Dendritic cell treated with granulocyte-macrophage colony-stimulating factor and Interleukin-4, amounts not matched to agents 40 ng/mL and 50 ng/mL, for 4 days (primary cell): ENCODE measurements at regions not wholly inside any gene's neighbourhood (a gene's known extent, or its start where the extent isn't known, plus 50 kb on each side); places are given as distances from the start of the nearest gene placed in this dataset.
"Not testable (repeated sequence)": the region's sequence is repeated elsewhere in the genome, so short reads cannot be mapped to it uniquely, and the experiment has no call there.

Experiments
- H3K27ac Mint-ChIP-seq: one replicate; pipeline ENCODE4 v1.8.0; 2022; ENCODE audit warnings: mild to moderate bottlenecking, mixed read lengths
- H3K27me3 Mint-ChIP-seq: one replicate; pipeline ENCODE4 v1.8.0; 2022; ENCODE audit warnings: mild to moderate bottlenecking, mixed read lengths
- H3K36me3 Mint-ChIP-seq: one replicate; pipeline ENCODE4 v1.8.0; 2022; ENCODE audit warnings: low read depth, mixed read lengths
- H3K4me1 Mint-ChIP-seq: one replicate; pipeline ENCODE4 v1.8.0; 2022; ENCODE audit warnings: low read depth, mixed read lengths
- H3K4me3 Mint-ChIP-seq: one replicate; pipeline ENCODE4 v1.8.0; 2022; ENCODE audit warnings: mild to moderate bottlenecking, moderate library complexity, mixed read lengths
- H3K9me3 Mint-ChIP-seq: one replicate; pipeline ENCODE4 v1.8.0; 2022; ENCODE audit warnings: mixed read lengths
- intact Hi-C: fragments of 100-400 bp; cut with micrococcal nuclease; formaldehyde crosslinking; loops from one replicate; pipeline ENCODE4 v1.15.0; 2022

- H3K27me3 Mint-ChIP-seq, H3K36me3 Mint-ChIP-seq, intact Hi-C loops, H3K4me3 Mint-ChIP-seq, H3K27ac Mint-ChIP-seq, H3K9me3 Mint-ChIP-seq, H3K4me1 Mint-ChIP-seq: not testable (repeated sequence)
These were observed 757.0 kb upstream of the DEFB115 start for GRCh38 chr20:30500447-30500820.

DNA sequence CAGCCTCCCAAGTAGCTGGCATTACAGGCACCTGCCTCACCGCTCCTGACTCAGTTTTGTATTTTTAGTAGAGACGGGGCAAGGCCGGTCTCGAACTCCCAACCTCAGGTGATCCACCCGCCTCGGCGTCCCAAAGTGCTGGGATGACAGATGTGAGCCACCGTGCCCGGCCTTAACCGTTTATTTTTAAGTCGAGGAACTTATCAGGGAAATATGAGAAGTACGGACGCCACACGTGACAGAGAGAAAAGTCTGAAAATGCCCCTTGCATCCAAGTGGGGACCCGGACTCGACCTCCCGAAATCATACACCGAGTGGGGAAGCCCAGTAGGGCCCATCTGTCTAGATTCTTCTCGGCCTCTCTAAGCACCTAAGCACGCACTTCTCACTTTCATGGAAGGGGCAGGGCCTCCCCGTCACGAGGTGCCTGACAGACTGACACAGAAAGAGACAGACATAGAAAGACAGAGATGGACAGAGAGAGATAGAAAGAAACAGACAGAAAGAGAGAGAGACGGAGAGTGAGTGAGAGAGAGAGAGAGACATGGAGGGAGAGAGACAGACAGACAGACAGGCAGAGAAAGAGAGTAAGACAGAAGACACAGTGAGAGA is 756.5 kb upstream of the DEFB115 start:
- Mint-ChIP-seq H3K9me3 (no peaks in the 10 kb centered on the region), H3K36me3 (no peaks in the 10 kb centered on the region), H3K27ac (no peak overlapping the region), H3K27me3 (no peaks in the 10 kb centered on the region), H3K4me1 (no peaks in the 10 kb centered on the region), H3K4me3 (no peak overlapping the region)
- intact Hi-C loops, result no loop called here

DNA sequence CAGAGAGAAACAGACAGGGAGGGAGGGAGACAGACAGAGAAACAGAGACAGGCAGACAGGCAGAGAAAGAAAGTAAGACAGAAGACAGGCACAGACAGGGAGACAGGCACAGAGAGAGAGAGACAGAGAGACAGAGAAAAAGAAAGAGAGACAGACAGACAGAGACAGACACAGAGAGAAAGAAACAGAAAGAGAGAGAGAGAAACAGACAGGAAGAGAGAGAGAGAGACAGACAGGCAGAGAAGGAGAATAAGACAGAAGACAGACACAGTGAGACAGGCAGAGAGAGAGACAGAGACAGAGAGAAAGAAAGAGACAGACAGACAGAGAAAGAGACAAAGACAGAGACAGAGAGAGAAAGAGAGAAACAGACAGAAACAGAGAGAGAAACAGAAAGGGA is 754.8 kb upstream of the DEFB115 start:
- no peaks in the 10 kb centered on the region for H3K27me3 Mint-ChIP-seq
- intact Hi-C loops, result no loop called here
- no peak overlapping the region for H3K4me3 Mint-ChIP-seq
- H3K27ac Mint-ChIP-seq, result no peak overlapping the region
- H3K4me1 Mint-ChIP-seq, result no peaks in the 10 kb centered on the region
- H3K36me3 Mint-ChIP-seq, result no peaks in the 10 kb centered on the region
- no peaks in the 10 kb centered on the region for H3K9me3 Mint-ChIP-seq

- H3K27me3 Mint-ChIP-seq, H3K9me3 Mint-ChIP-seq, H3K4me3 Mint-ChIP-seq, H3K36me3 Mint-ChIP-seq, H3K4me1 Mint-ChIP-seq, intact Hi-C loops, H3K27ac Mint-ChIP-seq: not testable (repeated sequence)
These were observed 754.3 kb upstream of the DEFB115 start for GRCh38 chr20:30503204-30503603.

DNA sequence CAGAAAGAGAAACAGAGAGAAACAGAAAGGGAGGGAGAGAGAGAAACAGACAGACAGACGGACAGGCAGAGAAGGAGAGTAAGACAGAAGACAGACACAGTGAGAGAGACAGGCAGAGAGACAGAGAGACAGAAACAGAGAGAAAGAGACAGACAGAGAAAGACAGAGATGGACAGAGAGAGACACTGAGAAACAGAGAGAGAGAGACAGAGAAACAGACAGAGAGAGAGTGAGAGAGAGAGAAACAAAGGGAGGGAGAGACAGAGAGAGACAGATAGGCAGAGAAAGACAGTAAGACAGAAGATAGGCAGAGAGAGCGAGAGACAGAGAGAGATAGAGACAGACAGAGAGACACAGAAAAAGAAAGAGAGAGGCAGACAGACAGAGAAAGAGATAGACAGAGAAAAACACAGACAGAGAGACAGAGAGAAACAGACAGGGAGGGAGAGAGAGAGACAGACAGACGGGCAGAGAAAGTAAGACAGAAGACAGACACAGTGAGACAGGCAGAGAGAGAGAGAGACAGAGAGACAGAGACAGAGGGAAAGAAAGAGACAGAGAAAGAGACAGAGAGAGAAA is 753.4 kb upstream of the DEFB115 start:
- H3K27me3 Mint-ChIP-seq, result no peaks in the 10 kb centered on the region
- no peak overlapping the region for H3K4me3 Mint-ChIP-seq
- H3K4me1 Mint-ChIP-seq, result no peaks in the 10 kb centered on the region
- H3K27ac Mint-ChIP-seq, result no peak overlapping the region
- no peaks in the 10 kb centered on the region for H3K36me3 Mint-ChIP-seq
- peaks cover 9% of the 10 kb centered on the region for H3K9me3 Mint-ChIP-seq
- intact Hi-C loops, result no loop called here

- H3K27me3 Mint-ChIP-seq, result no peaks in the 10 kb centered on the region
- H3K4me1 Mint-ChIP-seq, result no peaks in the 10 kb centered on the region
- intact Hi-C loops, result no loop called here
- no peak overlapping the region for H3K4me3 Mint-ChIP-seq
- H3K36me3 Mint-ChIP-seq, result no peaks in the 10 kb centered on the region
- H3K9me3 Mint-ChIP-seq, result peaks cover 24% of the 10 kb centered on the region
- no peak overlapping the region for H3K27ac Mint-ChIP-seq
These were observed 751.9 kb upstream of the DEFB115 start for GRCh38 chr20:30505566-30505965.

- no peaks in the 10 kb centered on the region for H3K36me3 Mint-ChIP-seq
- H3K27me3 Mint-ChIP-seq, result no peaks in the 10 kb centered on the region
- no peaks in the 10 kb centered on the region for H3K4me1 Mint-ChIP-seq
- no peak overlapping the region for H3K27ac Mint-ChIP-seq
- H3K9me3 Mint-ChIP-seq, result peaks cover 29% of the 10 kb centered on the region
- no peak overlapping the region for H3K4me3 Mint-ChIP-seq
- intact Hi-C loops, result no loop called here
These were observed 751.4 kb upstream of the DEFB115 start for GRCh38 chr20:30506100-30506499.

DNA sequence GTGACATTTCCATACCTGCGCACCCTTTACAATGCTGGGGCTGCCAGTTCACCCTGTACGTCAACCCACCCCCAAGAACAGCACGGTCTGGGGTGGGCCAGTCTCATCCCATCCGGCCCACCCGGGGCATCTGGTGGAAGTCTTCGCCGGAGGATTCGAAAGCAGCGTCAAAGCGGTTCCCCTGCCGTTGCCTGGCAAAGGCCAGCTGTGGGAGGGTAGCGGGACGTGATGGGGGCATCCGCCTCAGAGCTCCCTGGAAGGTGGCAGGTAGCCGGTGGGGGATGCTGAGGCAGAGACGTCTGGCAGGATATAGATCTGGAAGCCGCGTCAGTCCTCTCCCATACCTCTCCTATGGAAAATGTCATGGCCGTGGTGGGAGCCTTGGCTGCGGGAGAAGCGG is 749.1 kb upstream of the DEFB115 start:
- H3K27me3 Mint-ChIP-seq, H3K4me1 Mint-ChIP-seq, H3K4me3 Mint-ChIP-seq, H3K36me3 Mint-ChIP-seq, intact Hi-C loops, H3K27ac Mint-ChIP-seq: not testable (repeated sequence)
- H3K9me3 Mint-ChIP-seq, result peaks cover 51% of the 10 kb centered on the region

GRCh38 chr20:30511322-30512030 is 746.0 kb upstream of the DEFB115 start:
- H3K27me3 Mint-ChIP-seq, result no peaks in the 10 kb centered on the region
- no peaks in the 10 kb centered on the region for H3K36me3 Mint-ChIP-seq
- H3K27ac Mint-ChIP-seq, result no peak overlapping the region
- H3K4me1 Mint-ChIP-seq, result no peaks in the 10 kb centered on the region
- H3K4me3 Mint-ChIP-seq, result no peak overlapping the region
- intact Hi-C loops, result no loop called here
- peaks cover 76% of the 10 kb centered on the region for H3K9me3 Mint-ChIP-seq

DNA sequence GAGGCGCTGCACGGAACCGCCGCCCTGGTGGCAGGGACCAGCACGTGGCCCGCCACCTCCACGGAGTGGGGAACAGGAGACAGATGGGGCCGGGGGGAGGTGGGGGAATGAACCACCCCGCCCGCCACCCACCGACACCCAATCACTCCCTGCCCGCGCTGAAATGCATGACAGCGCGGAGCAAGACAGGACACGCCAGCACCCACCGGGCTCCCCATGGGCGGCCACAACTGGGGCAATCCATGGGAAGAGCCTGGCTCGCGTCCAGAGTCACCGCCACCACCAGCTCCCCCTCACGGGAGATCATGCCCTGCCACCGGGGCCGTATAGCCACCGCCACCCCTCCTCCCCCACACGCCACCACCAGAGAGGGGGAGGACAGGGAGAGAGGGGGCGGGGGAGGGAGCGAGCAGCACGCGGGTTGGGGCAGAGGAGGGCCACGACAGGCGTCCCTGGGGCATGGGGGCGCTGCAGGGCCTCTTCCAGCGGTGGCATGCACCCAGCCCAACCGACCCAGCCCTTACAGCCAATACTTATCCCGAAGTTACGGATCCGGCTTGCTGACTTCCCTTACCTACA is 744.3 kb upstream of the DEFB115 start:
- Mint-ChIP-seq H3K4me3 (no peak overlapping the region), H3K27me3 (no peaks in the 10 kb centered on the region), H3K36me3 (no peaks in the 10 kb centered on the region), H3K4me1 (no peaks in the 10 kb centered on the region), H3K9me3 (peaks cover 76% of the 10 kb centered on the region), H3K27ac (no peak overlapping the region)
- intact Hi-C loops, result no loop called here

DNA sequence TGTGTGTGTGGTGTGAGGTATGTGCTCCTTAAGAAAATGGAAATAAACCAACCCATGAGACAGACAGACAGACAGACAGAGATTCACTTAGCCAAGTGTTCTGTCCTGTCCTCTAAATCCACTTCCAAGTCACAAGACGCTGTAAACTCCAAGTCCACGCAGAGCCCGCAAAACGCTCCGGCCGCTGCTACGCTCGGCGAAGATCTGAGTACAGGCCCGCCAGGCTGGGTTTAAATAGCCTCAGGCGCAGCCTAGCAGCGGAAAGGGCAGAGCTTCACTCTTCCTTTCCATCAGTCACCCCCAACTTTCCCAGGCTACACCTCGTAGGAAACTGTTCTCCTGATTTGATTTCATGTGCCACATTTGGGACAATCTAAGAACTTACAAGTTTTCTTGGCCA is 741.5 kb upstream of the DEFB115 start:
- H3K36me3 Mint-ChIP-seq, H3K4me3 Mint-ChIP-seq, H3K27ac Mint-ChIP-seq, H3K27me3 Mint-ChIP-seq, H3K4me1 Mint-ChIP-seq, intact Hi-C loops: not testable (repeated sequence)
- H3K9me3 Mint-ChIP-seq, result peaks cover 49% of the 10 kb centered on the region

DNA sequence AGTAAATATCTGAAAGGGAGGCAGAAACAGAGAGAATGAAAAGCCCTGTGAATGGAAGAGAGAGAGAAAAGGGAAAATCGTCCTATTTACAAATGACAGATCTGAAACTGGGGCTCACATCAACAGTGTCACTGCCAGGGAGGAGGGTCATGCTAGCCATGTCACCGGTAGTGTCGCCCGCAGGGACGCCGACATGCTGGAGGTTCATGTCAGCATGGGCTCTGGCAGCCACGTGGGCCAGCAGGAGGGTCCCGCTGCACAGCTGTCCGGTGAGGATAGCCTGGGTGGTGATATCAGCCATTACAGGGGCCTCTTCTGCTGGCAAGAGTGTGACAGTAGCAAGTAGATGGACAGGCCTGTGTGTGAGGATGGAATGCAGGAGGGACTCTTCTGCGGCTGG is 738.6 kb upstream of the DEFB115 start:
- H3K4me3 Mint-ChIP-seq, intact Hi-C loops, H3K27me3 Mint-ChIP-seq, H3K4me1 Mint-ChIP-seq, H3K27ac Mint-ChIP-seq, H3K36me3 Mint-ChIP-seq: not testable (repeated sequence)
- peaks cover 20% of the 10 kb centered on the region for H3K9me3 Mint-ChIP-seq

- H3K27me3 Mint-ChIP-seq, H3K27ac Mint-ChIP-seq, H3K36me3 Mint-ChIP-seq, intact Hi-C loops, H3K4me1 Mint-ChIP-seq, H3K9me3 Mint-ChIP-seq, H3K4me3 Mint-ChIP-seq: not testable (repeated sequence)
These were observed 735.6 kb upstream of the DEFB115 start for GRCh38 chr20:30521686-30522415.

GRCh38 chr20:30524155-30524554 is 733.3 kb upstream of the DEFB115 start:
- intact Hi-C loops, H3K27ac Mint-ChIP-seq, H3K4me1 Mint-ChIP-seq, H3K4me3 Mint-ChIP-seq, H3K9me3 Mint-ChIP-seq, H3K36me3 Mint-ChIP-seq, H3K27me3 Mint-ChIP-seq: not testable (repeated sequence)
